Kidney (tissue), 13 donors: ENCODE measurements at regions not wholly inside any gene's neighbourhood (a gene's known extent, or its start where the extent isn't known, plus 50 kb on each side); places are given as distances from the start of the nearest gene placed in this dataset.
"Not testable (repeated sequence)": the region's sequence is repeated elsewhere in the genome, so short reads cannot be mapped to it uniquely, and the experiment has no call there.

Experiments
- DNase-seq, 5 donors: peaks; one replicate each; pipeline ENCODE4 v3.0.0-alpha.2; 2013 to 2020
- FAIRE-seq: peaks from 2 replicates; lab custom pipeline; 2012; peaks lifted over from hg19 to GRCh38; lab: Jason Lieb, UNC
- H3K27ac ChIP-seq, 2 donors: one replicate each; pipeline ENCODE4 v1.7.0; 2013; ENCODE audit warnings: low read depth in 2 of 2, low read length in 2 of 2, inconsistent platforms in 1 of 2
- H3K27me3 ChIP-seq: one replicate; pipeline ENCODE4 v1.7.1; 2013; ENCODE audit warnings: low read length, inconsistent platforms; ENCODE audit not compliant: control insufficient read depth, insufficient read depth
- H3K36me3 ChIP-seq, 3 donors: one replicate each; pipeline versions ENCODE4 v1.7.0 to v1.7.1; 2013; ENCODE audit warnings: low read length in 3 of 3, control low read depth in 1 of 3, inconsistent platforms in 1 of 3; ENCODE audit not compliant: insufficient read depth in 3 of 3, control insufficient read depth in 2 of 3
- H3K4me1 ChIP-seq, 3 donors: one replicate each; pipeline versions ENCODE4 v1.7.0 to v1.7.1; 2013; ENCODE audit warnings: low read length in 3 of 3, inconsistent platforms in 1 of 3, low read depth in 1 of 3; ENCODE audit not compliant: control insufficient read depth in 2 of 3, insufficient read depth in 2 of 3
- H3K4me3 ChIP-seq, 3 donors: one replicate each; pipeline versions ENCODE4 v1.7.0 to v1.8.1; 2013; ENCODE audit warnings: low read length in 3 of 3, control low read depth in 1 of 3, inconsistent platforms in 1 of 3
- H3K9ac ChIP-seq, 3 donors: one replicate each; pipeline versions ENCODE4 v1.7.0 to v1.7.1; 2013; ENCODE audit warnings: low read length in 3 of 3, control low read depth in 1 of 3, inconsistent platforms in 1 of 3
- H3K9me3 ChIP-seq, 3 donors: one replicate each; pipeline versions ENCODE4 v1.7.0 to v1.7.1; 2013; ENCODE audit warnings: low read length in 3 of 3, control low read depth in 1 of 3, inconsistent platforms in 1 of 3; ENCODE audit not compliant: control insufficient read depth in 2 of 3, insufficient read depth in 1 of 3
- CTCF ChIP-seq: IDR thresholded peaks from 3 replicates; pipeline ENCODE4 v1.5.1; 2012; ENCODE audit warnings: mild to moderate bottlenecking, moderate library complexity, borderline replicate concordance; ENCODE audit not compliant: insufficient read depth; ENCODE audit errors: extremely low read depth
- intact Hi-C: fragments of 100-400 bp; cut with DNase I; formaldehyde crosslinking; loops from one replicate; pipeline ENCODE4 v1.11.1; 2022
- donor health status: control.
- donor health status: control.
- donor health status: control.
- donor health status: control.
- donor health status: control.
- donor health status: DM: yes; HTN: yes; CAD: no.
- donor health status: Normal renal cell carcinoma (clear cell type).

- FAIRE-seq (no peak), DNase-seq (no peak)
- Histone ChIP-seq H3K9me3 (no peaks in the 10 kb centered on the region), H3K27ac (no peak overlapping the region), H3K4me1 (no peaks in the 10 kb centered on the region), H3K36me3 (no peaks in the 10 kb centered on the region), H3K9ac (no peak overlapping the region), H3K4me3 (no peak overlapping the region), H3K27me3 (no peaks in the 10 kb centered on the region)
- TF ChIP-seq CTCF: no peak
- intact Hi-C loops: no loop called here
Measured at GRCh38 chr7:97305589-97305988, 188.1 kb downstream of the SDHAF3 start.

GRCh38 chr7:97307521-97308108, 190.1 kb downstream of the SDHAF3 start:
- Histone ChIP-seq H3K36me3 (no peaks in the 10 kb centered on the region), H3K9ac (no peak overlapping the region), H3K4me1 (no peaks in the 10 kb centered on the region), H3K4me3 (no peak overlapping the region), H3K9me3 (no peaks in the 10 kb centered on the region), H3K27me3 (no peaks in the 10 kb centered on the region), H3K27ac (no peak overlapping the region)
- FAIRE-seq: no peak
- no peak for TF ChIP-seq CTCF
- intact Hi-C loops: no loop called here
- no peak for DNase-seq

- Histone ChIP-seq H3K4me3 (no peak overlapping the region), H3K9ac (no peak overlapping the region), H3K4me1 (no peaks in the 10 kb centered on the region), H3K27ac (no peak overlapping the region), H3K9me3 (no peaks in the 10 kb centered on the region), H3K36me3 (no peaks in the 10 kb centered on the region), H3K27me3 (no peaks in the 10 kb centered on the region)
- DNase-seq: no peak
- TF ChIP-seq CTCF: no peak
- intact Hi-C loops: no loop called here
- FAIRE-seq: no peak
Measured at GRCh38 chr7:97313900-97314299, 196.4 kb downstream of the SDHAF3 start.

- DNase-seq (peak in 1 of 5 donors; percentile 4), FAIRE-seq (no peak)
- H3K4me3 ChIP-seq: no peak overlapping the region
- H3K9me3 ChIP-seq: no peaks in the 10 kb centered on the region
- no peak overlapping the region for H3K9ac ChIP-seq
- intact Hi-C loops: no loop called here
- TF ChIP-seq CTCF: no peak
- no peaks in the 10 kb centered on the region for H3K27me3 ChIP-seq
- H3K4me1 ChIP-seq: no peaks in the 10 kb centered on the region
- H3K36me3 ChIP-seq: no peaks in the 10 kb centered on the region
- H3K27ac ChIP-seq: no peak overlapping the region
Measured at GRCh38 chr7:97317575-97317974, 200.1 kb downstream of the SDHAF3 start.

- H3K36me3 ChIP-seq, FAIRE-seq, H3K4me3 ChIP-seq, H3K4me1 ChIP-seq, H3K9ac ChIP-seq, H3K27me3 ChIP-seq, intact Hi-C loops, DNase-seq, H3K9me3 ChIP-seq, H3K27ac ChIP-seq: not testable (repeated sequence)
Measured at GRCh38 chr7:97329871-97330270, 212.4 kb downstream of the SDHAF3 start.
